COLO829 (cell line): ENCODE measurements at regions not wholly inside any gene's neighbourhood (a gene's known extent, or its start where the extent isn't known, plus 50 kb on each side); places are given as distances from the start of the nearest gene placed in this dataset.
A peak's percentile ranks its signal among the peaks of the same experiment; 100 is the strongest.

Source experiments
- DNase-seq: peaks from one replicate; pipeline ENCODE4 v3.0.0; 2012; ENCODE audit warnings: low spot score

DNA sequence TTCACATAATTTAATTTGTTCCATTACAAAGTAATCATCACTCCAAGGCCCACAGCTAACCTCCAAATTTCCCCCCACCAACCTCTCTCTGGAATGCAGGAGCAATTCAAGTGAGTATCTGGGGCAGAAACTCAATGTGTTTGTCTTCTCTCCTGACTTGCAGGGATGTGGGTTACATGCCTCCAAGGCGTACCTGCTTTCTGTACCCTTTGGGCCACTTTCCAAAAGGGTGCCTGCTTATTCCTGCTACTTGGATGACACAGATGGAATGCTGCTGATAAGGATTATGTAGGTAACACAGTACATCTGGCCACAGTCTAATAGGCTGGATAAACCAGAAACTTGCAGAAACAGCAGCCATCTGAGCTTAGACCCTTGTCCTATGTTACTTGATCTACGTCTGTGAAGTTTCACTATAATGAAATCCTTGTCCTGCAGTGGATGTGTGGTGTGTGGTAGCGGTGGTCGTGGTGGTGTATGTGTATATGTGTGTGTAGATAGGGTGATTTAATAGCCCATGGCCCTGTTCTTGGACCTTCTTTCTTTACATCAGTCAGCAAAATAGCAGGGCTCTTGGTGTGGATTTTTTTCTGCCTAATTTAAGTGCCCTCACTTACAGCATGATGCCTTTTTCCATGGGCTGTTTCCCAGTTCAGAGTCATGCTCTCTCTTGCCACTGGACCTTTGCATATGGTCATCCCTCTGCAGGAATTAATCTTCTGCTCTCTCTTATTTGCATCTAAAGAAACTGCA, 175.9 kb downstream of the ZDHHC21 start:
- no peak for DNase-seq

DNA sequence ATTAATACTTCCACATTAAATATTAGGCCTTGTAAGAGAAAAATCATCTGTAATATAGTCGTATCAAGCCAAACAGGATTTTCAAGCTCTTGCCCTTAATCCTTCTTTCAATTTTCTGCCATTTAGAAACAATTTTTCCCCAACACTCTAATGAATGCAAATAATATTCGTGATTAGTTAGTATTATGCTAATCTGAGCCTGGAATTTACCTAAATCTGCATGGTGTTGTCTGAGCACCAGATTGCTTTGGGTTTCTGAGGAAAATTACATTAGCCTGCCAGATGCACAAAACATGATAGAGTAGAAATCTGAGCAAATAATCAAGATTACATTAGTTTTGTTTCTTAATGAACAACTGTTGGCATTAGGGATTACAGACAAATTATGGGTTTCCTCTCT, 176.6 kb downstream of the ZDHHC21 start:
- DNase-seq: no peak

DNA sequence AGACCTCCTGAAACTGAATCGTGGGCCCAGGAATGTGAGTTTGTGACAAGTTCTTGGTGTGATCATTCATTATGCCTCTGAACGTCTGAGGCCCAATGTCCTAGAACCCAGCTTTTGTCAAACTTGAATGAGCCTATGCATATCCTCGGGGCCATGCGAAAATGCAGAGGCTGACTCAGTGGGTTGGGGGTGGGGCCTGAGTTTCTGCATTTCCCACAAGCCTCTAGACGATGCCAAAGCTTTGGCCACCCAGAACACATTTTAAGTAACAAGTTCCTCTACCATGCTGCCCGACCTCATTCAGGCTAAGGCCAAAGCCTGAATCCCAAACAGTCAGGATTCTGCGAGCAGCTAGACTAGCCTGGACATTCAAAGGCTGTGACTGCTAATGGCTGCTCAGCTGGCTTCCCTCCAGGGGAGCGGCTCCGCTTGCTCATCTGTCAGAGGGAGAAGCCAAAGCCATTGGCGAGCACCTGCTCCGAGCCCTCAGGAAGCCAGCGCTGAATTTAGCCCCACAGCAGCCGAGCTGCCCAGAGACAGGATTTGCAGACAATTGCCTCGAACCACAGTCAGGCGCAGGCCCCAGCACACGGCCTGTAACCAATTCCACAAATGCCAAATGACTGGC, 177.5 kb downstream of the ZDHHC21 start:
- DNase-seq: no peak

DNA sequence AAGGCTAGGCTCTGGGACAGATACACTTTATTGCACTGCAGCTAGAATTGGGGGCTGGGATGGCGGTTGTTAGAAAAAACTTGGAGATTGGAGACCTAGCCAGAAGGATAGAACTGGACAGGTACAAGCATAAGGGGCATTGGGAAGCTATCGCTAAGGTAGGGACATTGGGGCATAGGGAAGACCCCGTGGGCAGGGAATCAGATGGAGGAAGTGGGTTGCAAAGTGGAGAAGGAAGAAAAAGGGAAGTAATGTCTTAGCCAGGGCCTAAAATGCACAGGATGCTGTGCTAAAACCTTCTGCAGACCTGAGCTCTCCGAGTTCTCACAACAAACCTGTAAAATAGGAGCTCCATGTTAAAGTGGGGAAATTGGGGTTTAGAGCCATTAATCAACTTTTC, 178.2 kb downstream of the ZDHHC21 start:
- DNase-seq: no peak

DNA sequence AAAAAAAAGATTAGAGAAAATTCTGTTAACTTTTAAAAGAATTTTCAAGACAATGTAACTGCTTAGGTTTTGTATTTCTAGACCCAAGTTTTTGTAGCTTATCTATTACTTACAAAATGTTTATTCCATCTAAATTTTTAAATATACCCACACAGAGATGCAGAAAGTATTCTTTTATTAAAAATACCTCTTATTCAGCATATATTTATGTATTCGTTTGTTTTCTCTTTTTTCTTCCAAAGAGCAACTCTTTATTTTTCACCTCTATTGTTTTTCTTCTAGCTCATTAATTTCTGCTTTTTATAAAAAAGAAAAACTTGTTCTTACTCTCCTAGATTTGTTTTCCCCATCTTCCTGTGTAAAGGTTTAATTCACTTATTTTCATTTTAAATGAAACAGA, 180.3 kb downstream of the ZDHHC21 start:
- DNase-seq: no peak

DNA sequence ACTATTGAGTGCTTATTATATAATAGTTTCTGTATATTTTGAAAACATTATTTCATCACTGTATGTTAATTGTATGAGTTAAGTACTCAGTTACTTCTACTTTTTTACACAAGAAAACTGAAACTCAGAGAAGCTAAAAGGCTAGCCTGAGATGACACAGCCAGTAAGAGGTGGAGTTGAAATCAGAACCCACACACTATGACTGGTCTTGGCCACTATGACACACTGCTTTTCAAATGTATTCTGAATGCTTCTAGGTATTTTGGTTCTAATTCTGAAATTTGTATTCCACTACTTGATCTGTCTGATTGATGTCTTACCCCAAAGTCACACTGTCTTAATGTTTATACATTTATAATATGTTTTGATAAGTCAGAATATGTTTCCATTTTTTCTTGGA, 181.8 kb downstream of the ZDHHC21 start:
- DNase-seq: no peak

DNA sequence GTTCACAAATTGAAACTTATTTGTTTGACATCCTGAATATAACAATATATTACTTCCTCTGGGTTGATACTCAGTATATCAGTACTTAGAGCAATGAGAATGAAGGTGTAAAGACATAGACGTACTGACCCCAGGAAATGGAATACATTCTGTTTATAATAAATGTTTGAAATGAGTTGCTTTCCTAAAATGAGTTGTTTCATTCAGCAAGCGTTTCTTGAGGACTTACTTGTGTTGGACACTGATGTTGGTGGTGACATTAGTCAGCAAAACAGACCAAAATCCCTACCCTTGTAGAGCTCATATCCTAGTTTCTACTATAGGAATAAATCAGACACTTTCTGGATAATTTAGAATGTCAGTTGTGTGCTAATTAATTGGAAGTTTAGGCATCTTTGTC, 184.3 kb downstream of the ZDHHC21 start:
- no peak for DNase-seq

DNA sequence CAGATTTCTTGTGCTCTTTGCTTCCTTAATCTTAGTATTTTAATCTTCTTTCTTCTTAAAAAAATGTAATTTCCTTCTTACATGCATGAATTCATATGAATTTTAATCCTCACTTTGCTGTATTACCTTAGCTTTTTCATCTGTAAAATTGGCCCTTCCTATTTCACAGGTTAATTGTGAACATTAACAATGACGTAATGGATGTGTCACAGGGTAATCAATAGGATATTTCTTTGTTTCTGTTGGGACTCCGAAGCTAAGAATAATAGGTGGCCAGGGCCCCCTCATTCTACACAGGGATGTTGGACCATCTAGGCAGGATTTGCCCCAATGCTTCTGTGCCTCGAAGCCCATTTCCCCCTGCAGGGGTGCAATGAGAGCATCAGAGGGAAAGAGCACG, 187.4 kb upstream of the NFIB start:
- DNase-seq: no peak

DNA sequence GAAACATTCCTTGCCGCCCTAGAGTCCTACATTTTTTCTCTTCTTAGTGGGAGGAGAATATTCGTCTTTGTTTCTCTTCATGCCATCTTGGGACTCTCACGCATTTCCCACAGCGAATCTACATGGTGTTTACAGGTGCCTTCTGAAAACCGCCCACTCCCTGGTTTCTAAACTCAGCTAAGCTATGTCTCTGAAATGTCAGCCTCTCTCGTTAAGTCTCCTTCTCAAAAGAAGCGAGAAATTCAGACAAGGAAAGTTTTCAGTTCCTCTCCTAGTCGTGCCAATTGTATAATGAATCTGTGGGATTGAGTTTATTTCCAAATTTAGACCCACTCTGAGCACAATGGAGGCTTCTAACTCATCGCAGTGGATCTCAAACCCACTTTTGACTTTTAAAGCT, 186.8 kb upstream of the NFIB start:
- peak; percentile 35 for DNase-seq

DNA sequence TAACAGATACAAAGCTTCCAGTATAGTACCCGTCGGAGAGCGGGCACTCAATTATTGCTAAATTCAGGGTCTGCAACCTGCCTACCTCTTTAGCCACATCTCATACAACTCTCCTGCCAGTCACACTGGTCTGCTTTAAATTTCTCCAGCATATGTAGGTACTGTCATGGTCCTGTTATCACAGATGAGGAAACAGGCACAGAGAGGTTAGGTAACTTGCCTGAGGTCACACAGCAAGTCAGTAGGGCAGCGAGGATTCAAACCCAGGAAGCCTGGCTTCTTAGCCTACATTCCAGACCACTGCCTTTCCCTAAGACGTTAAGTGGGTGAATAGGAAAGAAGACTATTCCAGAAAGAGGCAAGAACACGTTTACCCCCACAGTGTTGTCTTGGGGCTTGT, 186.0 kb upstream of the NFIB start:
- no peak for DNase-seq

DNA sequence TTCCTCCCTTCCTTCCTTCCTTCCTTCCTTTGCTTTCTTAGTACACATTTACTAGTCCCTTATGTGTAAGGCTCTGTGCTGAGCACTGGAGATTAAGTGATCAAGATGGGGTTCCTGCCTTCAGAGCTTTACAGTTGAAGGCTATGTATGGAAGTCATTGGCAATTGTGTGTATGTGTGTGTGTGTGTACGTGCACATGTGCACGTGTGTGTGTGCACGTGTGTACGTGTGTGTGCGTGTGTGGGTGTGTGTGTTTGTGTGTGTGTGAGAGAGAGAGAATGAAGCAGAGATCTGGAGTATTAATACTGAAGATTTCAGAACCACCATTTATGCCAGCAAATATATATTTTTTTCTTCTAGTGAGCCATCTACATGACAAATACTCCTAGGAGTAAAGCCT, 184.9 kb upstream of the NFIB start:
- DNase-seq: no peak

DNA sequence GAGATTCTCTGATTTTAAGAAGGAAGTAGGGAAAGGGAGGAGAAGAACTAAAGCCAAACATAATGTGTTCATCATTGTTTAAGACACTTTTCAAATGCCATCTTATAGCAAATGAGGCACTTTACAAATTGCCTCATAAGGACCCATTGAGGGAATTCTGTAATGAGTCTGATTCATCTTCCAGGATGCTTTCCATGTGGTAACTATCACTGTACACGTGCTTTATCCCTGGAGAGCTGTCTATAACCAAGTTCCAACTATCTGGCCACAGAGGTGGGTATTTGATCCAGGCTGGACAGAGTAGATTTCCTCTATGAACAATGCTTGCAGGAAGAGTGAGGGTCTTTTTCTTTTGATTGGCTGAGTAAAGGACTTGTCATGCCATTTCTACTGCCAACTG, 183.5 kb upstream of the NFIB start:
- DNase-seq: no peak

DNA sequence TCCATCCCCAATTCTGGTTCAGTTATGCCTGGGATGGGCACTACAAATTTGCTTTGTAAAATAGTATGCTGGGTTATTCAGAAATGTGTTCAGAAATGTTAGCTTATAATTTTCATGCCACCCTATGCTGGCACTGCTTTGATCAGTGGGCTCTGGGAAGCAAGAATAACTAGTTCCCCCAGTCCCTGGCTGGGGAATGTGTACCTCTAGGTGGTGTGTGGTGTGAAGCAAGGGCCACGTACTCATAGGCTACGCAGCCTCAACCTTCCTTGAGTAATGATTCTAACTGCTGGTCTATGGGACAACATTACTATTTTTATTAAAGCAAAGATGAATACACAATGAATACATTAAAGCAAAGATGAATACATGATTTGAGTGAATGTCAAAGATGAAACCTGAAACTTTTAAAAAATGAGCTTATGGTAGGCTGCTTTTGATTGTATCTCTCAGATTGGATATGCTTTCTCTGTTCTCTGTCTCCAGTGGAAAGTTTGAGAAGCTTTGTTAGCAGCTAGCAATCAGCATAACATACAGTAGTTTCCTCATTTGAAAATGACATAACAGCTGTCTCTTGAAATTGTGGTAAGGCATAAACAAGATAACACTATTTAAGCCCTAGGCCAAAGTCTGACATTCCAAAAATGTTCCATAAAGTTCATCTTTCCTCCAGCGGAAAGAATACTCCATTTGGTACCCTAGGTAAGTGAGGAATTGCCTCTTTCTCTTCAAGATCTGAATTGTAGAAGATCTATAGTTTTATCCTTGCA, 174.7 kb upstream of the NFIB start:
- DNase-seq: no peak

DNA sequence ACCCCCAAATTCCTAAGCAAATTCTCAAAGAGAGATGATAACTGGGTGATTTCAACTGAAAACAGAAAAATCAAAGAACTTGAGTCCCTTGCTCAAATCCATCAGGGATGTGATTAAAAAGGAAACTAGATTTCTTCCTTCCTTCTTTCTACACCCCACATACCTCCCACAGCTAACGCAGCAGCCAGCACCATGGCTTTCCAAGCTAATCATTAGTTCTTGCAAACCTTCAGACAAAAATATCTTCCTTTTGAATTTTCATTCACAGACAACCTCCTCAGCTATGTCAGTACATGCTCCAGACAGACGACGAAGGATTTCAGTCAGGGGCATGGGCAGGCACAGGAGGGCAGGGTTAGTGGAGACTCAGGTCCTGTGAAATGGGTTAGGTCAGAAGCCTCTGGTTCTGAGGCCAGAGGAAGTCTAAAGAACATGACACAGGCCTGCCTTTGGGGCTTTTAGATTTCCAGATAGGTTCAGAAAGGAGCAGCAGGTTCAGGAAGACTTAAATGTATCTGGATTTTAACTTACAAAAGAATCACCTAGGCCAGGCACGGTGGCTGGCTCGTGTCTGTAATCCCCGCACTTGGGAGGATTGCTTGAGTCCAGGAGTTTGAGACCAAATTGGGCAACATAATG, 173.7 kb upstream of the NFIB start:
- no peak for DNase-seq

DNA sequence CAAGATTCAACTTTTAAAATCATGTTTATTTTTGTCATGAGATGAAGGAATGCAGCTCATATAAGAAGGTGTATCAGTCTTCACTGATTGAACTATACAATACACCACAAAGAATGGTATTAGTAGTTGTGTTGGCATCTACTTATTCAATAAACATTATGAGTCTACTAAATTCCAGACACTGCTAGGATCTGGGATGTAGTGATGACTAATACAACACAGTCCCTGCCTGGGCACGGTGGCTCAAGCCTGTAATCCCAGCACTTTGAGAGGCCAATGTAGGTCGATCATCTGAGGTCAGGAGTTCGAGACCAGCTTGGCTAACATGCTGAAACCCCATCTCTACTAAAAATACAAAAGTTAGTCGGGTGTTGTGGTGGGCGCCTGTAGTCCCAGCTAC, 171.4 kb upstream of the NFIB start:
- DNase-seq: no peak

DNA sequence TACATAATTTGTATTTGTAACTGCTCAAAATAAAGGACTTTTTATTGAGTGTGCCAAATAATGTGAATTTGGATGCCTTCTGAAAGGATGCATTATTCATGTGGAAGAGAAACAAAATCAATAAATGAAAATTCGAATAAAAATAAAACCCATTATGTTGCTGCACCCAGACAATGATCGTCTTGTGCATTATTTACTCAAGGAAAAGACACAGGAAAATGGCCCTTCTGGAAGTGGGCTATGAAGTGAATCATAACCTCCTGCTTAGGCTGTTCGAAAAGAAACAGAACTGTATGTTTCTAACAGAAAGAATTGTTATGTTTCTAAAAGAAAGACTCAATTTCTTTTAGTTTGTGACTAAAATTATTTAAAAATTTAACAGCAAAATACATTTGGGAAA, 168.9 kb upstream of the NFIB start:
- DNase-seq: peak; percentile 12

DNA sequence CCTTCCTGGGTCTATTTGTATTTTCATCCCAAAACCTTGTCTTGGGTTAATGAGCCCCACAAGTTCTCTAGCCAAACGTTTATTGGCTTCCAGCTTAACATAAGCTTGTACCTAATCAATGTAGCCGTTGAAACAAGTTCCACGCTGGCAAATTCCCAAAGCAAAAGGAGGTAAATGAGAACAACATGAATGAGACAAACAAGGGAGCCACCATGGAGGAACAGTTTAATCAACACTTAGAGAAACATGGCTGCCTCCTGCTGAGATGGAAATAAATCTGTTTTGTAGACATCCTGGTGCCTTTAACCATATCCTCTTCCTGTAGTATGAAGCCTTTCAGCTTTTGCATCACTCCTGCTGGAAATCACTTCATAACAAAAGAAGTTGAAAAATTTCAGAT, 166.6 kb upstream of the NFIB start:
- no peak for DNase-seq

DNA sequence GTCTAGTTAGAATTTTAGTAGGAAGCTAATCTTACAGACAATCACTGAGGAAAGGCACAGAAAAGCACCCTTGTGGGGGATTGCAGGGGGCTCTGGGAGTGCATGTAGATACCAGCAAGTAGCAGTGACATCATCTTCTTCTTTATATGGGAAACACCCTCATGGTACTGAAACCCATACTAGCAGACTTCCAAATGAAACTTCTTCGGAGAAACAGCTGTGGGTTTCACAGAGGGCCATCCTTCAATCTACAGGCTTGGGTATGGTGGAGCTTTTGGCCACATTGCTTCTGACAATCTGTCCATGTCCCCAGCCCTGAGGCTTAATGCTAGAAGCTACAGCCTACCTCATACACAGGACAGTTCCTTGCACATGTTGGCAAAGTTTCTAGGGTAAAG, 165.2 kb upstream of the NFIB start:
- DNase-seq: no peak

DNA sequence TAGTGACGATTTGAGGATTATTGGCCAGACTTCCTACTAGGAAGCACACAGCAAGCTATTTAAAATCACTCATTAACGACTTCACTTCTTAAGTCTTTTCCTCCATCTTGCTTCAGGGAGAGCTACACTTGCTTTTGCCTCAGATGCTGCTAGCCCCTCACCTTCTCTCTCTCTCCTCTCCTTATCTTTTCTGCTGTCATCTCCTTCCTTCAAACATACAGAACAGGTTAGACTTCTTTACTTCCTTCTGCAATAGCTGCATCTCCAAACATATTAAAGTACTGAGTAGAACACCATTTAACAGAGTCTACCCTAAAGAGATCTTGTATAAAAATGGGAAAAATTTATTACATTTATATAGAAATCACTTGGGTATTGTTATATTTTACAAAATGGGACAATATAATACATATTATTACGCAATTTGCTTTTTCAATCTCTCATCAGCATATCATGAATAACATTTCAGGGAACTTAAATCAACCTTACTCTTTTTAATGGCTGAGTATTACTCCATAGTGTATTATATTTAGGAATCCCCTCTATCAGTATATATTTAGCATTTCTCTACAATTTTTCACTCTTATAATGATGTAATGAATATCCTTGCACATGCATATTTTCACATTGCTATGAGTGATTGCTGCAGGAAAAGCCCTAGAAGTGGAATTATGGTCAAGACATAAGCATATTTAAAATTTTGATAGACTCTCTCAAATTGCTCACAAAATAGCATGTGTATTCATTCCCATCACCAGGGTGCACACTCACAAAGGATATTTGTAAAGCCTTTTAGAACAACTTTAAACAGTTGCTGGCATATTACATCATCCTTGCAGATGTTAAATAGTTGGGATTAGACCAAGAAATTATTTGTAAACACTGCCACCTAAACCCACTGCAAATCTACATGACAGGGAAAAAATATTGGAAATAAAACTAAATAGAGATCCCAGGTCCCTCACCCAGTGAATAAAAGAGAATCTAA, 164.5 kb upstream of the NFIB start:
- DNase-seq: no peak

DNA sequence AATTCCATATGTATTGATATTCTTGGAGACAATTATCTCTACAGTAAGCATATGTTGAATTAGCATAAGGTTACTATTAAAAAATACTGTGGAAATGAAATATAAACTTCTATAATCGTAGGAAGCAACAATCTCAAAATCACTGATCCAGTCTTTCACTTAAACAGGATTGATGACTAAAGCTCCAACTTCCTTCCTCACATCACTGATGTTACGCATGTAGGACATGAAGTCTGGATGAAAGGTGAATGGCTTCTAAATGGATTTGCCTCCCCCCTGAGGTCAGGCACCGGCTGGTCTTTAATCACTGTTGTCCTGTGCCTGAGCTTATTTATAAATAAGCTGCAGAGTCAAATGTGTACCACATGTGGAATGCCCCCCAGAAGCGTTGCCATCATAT, 157.1 kb upstream of the NFIB start:
- no peak for DNase-seq

DNA sequence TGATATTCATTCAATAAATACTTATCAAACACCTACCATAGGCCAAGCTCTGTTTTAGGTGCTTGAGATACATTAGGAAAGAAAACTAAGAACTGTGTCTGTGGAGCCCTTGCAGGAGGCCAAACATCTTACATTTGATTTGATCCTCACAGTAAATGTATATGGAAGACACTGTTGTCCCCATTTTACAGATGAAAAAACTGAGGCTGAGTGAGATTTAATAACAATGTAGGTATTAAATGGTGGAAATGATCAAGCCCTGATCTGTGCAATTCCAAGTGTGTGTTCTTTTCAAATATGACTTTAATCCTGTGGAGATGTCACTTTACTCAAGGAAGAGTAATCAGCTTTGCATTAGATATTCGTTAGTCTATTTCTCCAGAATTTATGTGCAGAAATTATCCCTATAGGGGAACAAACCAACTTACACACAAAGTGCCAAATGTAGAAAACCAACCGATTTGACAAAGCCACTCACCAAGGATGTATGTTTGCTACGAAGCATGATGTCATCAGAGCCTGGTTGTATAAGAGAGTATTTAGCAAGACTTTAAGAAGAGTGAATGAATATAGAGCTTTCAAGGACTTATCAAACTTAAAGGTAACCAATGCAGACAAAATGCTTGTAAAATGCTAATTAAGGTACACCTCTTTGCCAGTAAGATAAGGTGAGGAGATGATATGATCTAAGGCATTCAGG, 153.9 kb upstream of the NFIB start:
- no peak for DNase-seq
